DND-41 (cell line): ENCODE measurements at regions not wholly inside any gene's neighbourhood (a gene's known extent, or its start where the extent isn't known, plus 50 kb on each side); places are given as distances from the start of the nearest gene placed in this dataset.

Source experiments
- ATAC-seq: fragments of 200-7000 bp; cut with Tn5 transposase; 3 replicates; pipeline ENCODE4 v1.9.1; 2021; ENCODE audit warnings: low read depth; ENCODE audit not compliant: insufficient read depth
- DNase-seq: peaks from one replicate; pipeline ENCODE4 v3.0.0-alpha.2; 2020
- H2AFZ ChIP-seq: 2 replicates; pipeline ENCODE4 v1.6.0; 2012; ENCODE audit warnings: low read depth, low read length
- H3K27ac ChIP-seq: 2 replicates; pipeline ENCODE4 v1.5.1; 2012; ENCODE audit warnings: low read length, inconsistent platforms
- H3K27me3 ChIP-seq: fragments of 200-600 bp; sonication (generic); 2 replicates; pipeline ENCODE4 v1.6.0; 2012; ENCODE audit warnings: low read length, mild to moderate bottlenecking, inconsistent platforms; ENCODE audit not compliant: insufficient read depth, poor library complexity
- H3K36me3 ChIP-seq: 2 replicates; pipeline ENCODE4 v1.5.1; 2012; ENCODE audit warnings: low read length, inconsistent platforms; ENCODE audit not compliant: insufficient read depth
- H3K4me1 ChIP-seq: 2 replicates; pipeline ENCODE4 v1.5.1; 2012; ENCODE audit warnings: mild to moderate bottlenecking, low read length; ENCODE audit not compliant: insufficient read depth
- H3K4me2 ChIP-seq: 2 replicates; pipeline ENCODE4 v1.6.0; 2012; ENCODE audit warnings: mild to moderate bottlenecking, moderate library complexity, low read length, inconsistent platforms; ENCODE audit not compliant: insufficient read depth
- H3K4me3 ChIP-seq, 2 experiments: fragments of 200-600 bp in 1 of 2; shearing (Covaris generic) in 1 of 2; 2 replicates each; pipeline ENCODE4 v1.5.1; 2012 to 2016; ENCODE audit warnings: inconsistent platforms in 2 of 2, low read length in 2 of 2, mild to moderate bottlenecking in 2 of 2, low read depth in 1 of 2, moderate library complexity in 1 of 2
- H3K79me2 ChIP-seq: 2 replicates; pipeline ENCODE4 v1.6.0; 2012; ENCODE audit warnings: low read length, inconsistent platforms; ENCODE audit not compliant: insufficient read depth
- H3K9ac ChIP-seq: 2 replicates; pipeline ENCODE4 v1.6.0; 2012; ENCODE audit warnings: low read depth, mild to moderate bottlenecking, inconsistent platforms, low read length, moderate library complexity
- H3K9me3 ChIP-seq: 2 replicates; pipeline ENCODE4 v1.5.1; 2012; ENCODE audit warnings: low read length, moderate library complexity, mild to moderate bottlenecking, inconsistent platforms; ENCODE audit not compliant: insufficient read depth, severe bottlenecking
- H4K20me1 ChIP-seq: 2 replicates; pipeline ENCODE4 v1.6.0; 2012; ENCODE audit warnings: low read length; ENCODE audit not compliant: insufficient read depth
- EZH2 ChIP-seq: IDR thresholded peaks from 3 replicates; pipeline ENCODE4 v1.6.1; 2012; ENCODE audit warnings: borderline replicate concordance, low read depth, mild to moderate bottlenecking, moderate library complexity, low read length, inconsistent platforms; ENCODE audit not compliant: severe bottlenecking
- TF ChIP-seq, protein P1 (sequence below): IDR thresholded peaks from 2 replicates; pipeline ENCODE4 v1.5.1; 2012; ENCODE audit warnings: borderline replicate concordance, low read length, moderate library complexity, mild to moderate bottlenecking; ENCODE audit not compliant: poor library complexity, severe bottlenecking; ENCODE audit errors: extremely low read depth

DNA sequence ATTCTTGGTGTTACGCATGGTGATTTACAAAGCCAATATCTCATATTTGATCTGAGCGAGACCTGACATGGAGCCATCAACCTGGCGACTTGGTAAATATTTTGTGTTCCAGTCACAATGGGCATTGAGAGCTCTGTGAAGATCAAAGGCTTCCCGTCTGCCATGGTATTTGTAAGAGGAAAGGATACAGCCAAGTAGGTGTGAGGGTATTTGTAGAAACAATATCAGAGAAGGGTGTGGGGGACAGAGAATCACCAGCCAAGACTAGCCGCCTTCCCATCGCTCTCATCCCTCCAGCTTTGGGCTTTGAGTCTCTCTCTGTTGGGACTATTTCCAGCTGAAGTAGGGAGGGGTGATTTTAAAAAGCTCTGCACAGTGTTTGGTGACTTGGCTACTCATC, 173.4 kb upstream of the BDNF start:
- no peak overlapping the region for H3K9ac ChIP-seq
- TF ChIP-seq, protein P1, sequence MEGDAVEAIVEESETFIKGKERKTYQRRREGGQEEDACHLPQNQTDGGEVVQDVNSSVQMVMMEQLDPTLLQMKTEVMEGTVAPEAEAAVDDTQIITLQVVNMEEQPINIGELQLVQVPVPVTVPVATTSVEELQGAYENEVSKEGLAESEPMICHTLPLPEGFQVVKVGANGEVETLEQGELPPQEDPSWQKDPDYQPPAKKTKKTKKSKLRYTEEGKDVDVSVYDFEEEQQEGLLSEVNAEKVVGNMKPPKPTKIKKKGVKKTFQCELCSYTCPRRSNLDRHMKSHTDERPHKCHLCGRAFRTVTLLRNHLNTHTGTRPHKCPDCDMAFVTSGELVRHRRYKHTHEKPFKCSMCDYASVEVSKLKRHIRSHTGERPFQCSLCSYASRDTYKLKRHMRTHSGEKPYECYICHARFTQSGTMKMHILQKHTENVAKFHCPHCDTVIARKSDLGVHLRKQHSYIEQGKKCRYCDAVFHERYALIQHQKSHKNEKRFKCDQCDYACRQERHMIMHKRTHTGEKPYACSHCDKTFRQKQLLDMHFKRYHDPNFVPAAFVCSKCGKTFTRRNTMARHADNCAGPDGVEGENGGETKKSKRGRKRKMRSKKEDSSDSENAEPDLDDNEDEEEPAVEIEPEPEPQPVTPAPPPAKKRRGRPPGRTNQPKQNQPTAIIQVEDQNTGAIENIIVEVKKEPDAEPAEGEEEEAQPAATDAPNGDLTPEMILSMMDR, result no peak
- TF ChIP-seq EZH2, result no peak
- no peaks in the 10 kb centered on the region for H3K79me2 ChIP-seq
- H2AFZ ChIP-seq, result no peak overlapping the region
- H3K4me3 ChIP-seq, result no peak overlapping the region
- H4K20me1 ChIP-seq, result no peaks in the 10 kb centered on the region
- H3K36me3 ChIP-seq, result no peaks in the 10 kb centered on the region
- no peak for DNase-seq
- no peaks in the 10 kb centered on the region for H3K4me1 ChIP-seq
- ATAC-seq, result no peak
- peaks cover 2% of the 10 kb centered on the region for H3K27me3 ChIP-seq
- H3K27ac ChIP-seq, result no peak overlapping the region
- H3K9me3 ChIP-seq, result no peaks in the 10 kb centered on the region
- no peak overlapping the region for H3K4me2 ChIP-seq

DNA sequence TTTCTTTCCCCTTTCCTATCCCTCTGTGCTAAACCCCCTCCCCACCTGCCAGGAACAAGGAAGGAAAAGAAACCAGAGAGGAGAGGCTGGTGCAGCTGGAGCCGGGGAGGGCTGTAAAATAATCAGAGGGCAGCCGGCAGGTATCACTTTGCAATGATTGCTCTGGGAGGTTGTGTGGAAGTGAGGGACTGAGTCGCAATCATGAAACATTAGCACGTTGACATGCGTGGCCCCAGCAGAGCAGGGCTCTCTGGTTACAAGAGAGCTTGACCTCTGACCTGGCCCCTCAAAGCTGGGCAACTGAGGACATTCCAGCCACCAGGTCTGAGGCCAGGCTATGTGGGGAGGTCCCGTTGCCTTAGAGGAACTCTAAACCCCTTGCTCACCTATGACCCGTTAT, 170.8 kb upstream of the BDNF start:
- Histone ChIP-seq H4K20me1 (no peaks in the 10 kb centered on the region), H3K4me3 (no peak overlapping the region), H3K27ac (no peak overlapping the region), H2AFZ (no peak overlapping the region), H3K27me3 (peaks cover 2% of the 10 kb centered on the region), H3K36me3 (no peaks in the 10 kb centered on the region), H3K9ac (no peak overlapping the region), H3K79me2 (no peaks in the 10 kb centered on the region), H3K4me2 (no peak overlapping the region), H3K4me1 (no peaks in the 10 kb centered on the region), H3K9me3 (no peaks in the 10 kb centered on the region)
- no peak for TF ChIP-seq EZH2
- TF ChIP-seq, protein P1, result no peak
- ATAC-seq (no peak), DNase-seq (no peak)

DNA sequence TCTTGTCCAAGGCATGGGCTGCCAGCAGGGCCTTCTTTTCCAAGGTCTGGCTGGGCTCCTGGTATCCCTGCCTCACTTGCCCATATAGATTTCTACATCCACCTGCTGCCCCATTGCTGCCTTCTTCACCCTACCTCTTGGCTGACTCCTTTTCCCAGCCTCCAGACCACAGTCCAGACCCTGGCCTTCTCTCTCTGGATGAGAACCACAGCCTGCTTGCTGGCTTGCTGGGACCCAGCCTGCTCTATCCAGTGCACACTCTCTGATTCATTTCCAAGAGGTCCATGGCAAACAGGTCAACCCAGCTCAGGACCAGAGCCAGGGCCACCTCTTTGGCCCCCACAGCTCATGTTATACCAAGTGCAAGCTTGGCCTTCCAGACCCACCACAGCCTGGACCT, 169.4 kb upstream of the BDNF start:
- Histone ChIP-seq H3K4me1 (no peaks in the 10 kb centered on the region), H3K27ac (no peak overlapping the region), H3K79me2 (no peaks in the 10 kb centered on the region), H3K27me3 (peaks cover under 1% of the 10 kb centered on the region), H3K4me2 (no peak overlapping the region), H3K9ac (no peak overlapping the region), H2AFZ (no peak overlapping the region), H3K36me3 (no peaks in the 10 kb centered on the region), H4K20me1 (no peaks in the 10 kb centered on the region), H3K9me3 (no peaks in the 10 kb centered on the region), H3K4me3 (no peak overlapping the region)
- DNase-seq (no peak), ATAC-seq (no peak)
- TF ChIP-seq, protein P1, result no peak
- TF ChIP-seq EZH2, result no peak

DNA sequence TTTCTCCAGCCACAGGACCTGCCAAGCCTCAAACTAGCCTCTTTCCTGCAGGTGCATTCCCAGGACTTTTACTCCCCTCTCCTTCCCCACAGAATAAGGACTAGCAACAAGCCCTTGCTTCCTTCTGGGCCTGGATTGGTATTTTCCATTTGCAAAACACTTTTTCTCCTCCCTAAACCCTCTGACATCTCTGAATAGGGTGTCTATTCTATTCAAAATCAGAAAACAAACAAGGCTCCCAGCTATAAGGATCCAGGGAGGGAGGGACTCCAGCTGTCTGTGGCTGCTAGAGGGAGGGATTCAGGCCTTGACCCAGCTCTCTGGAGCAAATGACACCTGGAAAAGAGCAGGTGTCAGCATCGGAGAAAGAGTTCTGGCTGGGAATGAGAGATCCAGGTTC, 168.5 kb upstream of the BDNF start:
- ATAC-seq (no peak), DNase-seq (no peak)
- Histone ChIP-seq H3K9me3 (no peaks in the 10 kb centered on the region), H3K27ac (no peak overlapping the region), H3K36me3 (no peaks in the 10 kb centered on the region), H3K27me3 (no peaks in the 10 kb centered on the region), H4K20me1 (no peaks in the 10 kb centered on the region), H3K4me1 (no peaks in the 10 kb centered on the region), H3K9ac (no peak overlapping the region), H2AFZ (no peak overlapping the region), H3K79me2 (no peaks in the 10 kb centered on the region), H3K4me2 (no peak overlapping the region), H3K4me3 (no peak overlapping the region)
- TF ChIP-seq, protein P1, result no peak
- TF ChIP-seq EZH2, result no peak
